ENCODE measurements at regions not wholly inside any gene's neighbourhood (a gene's known extent, or its start where the extent isn't known, plus 50 kb on each side); places are given as distances from the start of the nearest gene placed in this dataset.

DNA sequence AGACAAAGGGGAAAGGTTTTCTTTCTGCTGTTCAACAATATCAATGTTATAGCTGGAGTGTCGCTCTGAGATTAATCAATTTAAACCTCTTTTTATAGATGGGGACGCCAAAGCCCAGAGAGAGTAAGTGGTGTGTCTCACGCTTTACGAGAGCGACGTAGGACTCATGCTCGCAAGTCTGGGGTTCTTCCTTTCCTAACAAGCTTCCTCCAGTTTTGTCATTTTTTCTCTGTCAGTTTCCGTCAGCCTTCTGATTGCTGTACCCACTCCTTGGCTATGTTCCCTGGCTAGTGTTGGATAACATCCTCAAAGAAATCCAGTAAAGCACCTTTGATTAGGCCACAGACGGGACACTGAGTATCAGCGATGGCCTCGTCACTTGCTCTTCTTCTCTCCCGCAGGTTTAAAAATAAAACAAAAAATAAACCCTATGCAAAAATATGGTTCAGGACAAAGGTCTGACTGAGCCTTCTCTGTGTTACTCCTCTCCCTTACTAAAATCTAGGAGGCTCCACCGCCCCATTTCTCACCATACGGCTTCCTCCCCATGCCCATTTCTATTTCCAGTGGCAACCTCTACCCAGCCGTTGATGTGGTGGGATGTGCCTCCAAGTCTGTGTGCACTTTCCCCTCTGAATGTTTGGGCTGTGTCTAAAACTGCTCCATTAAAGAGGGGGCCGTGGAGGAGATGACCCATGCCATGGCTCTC lies 172.7 kb upstream of the PARP11 start:
- no peak for DNase-seq (ENCODE audit: low read depth in 1 of 2, low spot score in 1 of 2)
- Histone ChIP-seq H3K4me1 (no peaks in the 10 kb centered on the region), H3K9me3 (no peaks in the 10 kb centered on the region), H3K4me3 (no peak overlapping the region), H3K27ac (no peak overlapping the region), H3K4me2 (no peak overlapping the region)
- no peak for ATAC-seq
- 60% methylated on average over 16 of the region's 16 CpGs for WGBS (ENCODE audit: missing lambda C conversion rate)
- POLR2A ChIA-PET, result no interaction called here
- FAIRE-seq, result no peak
- CTCF ChIA-PET, result interaction anchor here (1.2 to 2.0 kb wide), 2 partner anchors 9 to 50 kb away, joined by 4 to 5 read pairs; no protein-coding TSS in a partner anchor
- TF ChIP-seq HOXB13 (CRISPR knock-in tag; IDR thresholded peaks at IDR 0.05; ENCODE audit: low read depth), result no peak
- TF ChIP-seq USF2 (IDR thresholded peaks at IDR 0.05), result no peak

GRCh38 chr12:4044736-4045730 lies 171.8 kb upstream of the PARP11 start:
- Histone ChIP-seq H3K4me1 (no peaks in the 10 kb centered on the region), H3K4me2 (no peak overlapping the region), H3K4me3 (no peak overlapping the region), H3K27ac (no peak overlapping the region), H3K9me3 (no peaks in the 10 kb centered on the region)
- DNase-seq (ENCODE audit: low read depth in 1 of 2, low spot score in 1 of 2), result no peak
- POLR2A ChIA-PET, result no interaction called here
- no peak for ATAC-seq
- TF ChIP-seq BHLHE40 (IDR thresholded peaks at IDR 0.05; ENCODE audit: low read depth, low read length), result no peak
- no peak for TF ChIP-seq POLR2A (IDR thresholded peaks at IDR 0.05; ENCODE audit: low read length)
- no peak for TF ChIP-seq PBX3 (IDR thresholded peaks at IDR 0.05)
- TF ChIP-seq ZC3H11A (IDR thresholded peaks at IDR 0.05), result no peak
- no peak for TF ChIP-seq NFE2L2 (conservative IDR thresholded peaks at IDR 0.05; ENCODE audit: low read length)
- TF ChIP-seq CBX2 (IDR thresholded peaks at IDR 0.05; ENCODE audit: borderline replicate concordance, low read depth), result no peak
- TF ChIP-seq CEBPB (IDR thresholded peaks at IDR 0.05), result no peak
- TF ChIP-seq HOXB5 (CRISPR knock-in tag; IDR thresholded peaks at IDR 0.05), result no peak
- TF ChIP-seq ZSCAN20 (CRISPR knock-in tag; IDR thresholded peaks at IDR 0.05), result no peak
- TF ChIP-seq, protein P1, sequence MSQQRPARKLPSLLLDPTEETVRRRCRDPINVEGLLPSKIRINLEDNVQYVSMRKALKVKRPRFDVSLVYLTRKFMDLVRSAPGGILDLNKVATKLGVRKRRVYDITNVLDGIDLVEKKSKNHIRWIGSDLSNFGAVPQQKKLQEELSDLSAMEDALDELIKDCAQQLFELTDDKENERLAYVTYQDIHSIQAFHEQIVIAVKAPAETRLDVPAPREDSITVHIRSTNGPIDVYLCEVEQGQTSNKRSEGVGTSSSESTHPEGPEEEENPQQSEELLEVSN (IDR thresholded peaks at IDR 0.05; ENCODE audit: borderline replicate concordance, low read depth), result no peak
- no peak for TF ChIP-seq MYC (IDR thresholded peaks at IDR 0.05; ENCODE audit: borderline replicate concordance, low read length)
- no peak for TF ChIP-seq RFX5 (IDR thresholded peaks at IDR 0.05)
- no peak for TF ChIP-seq HEYL (CRISPR knock-in tag; IDR thresholded peaks at IDR 0.05)
- CTCF ChIA-PET, result interaction anchor here (2.0 kb wide), 1 partner anchor 8 kb away, joined by 5 read pairs; no protein-coding TSS in a partner anchor
- no peak for FAIRE-seq
- 26% methylated on average over 23 of the region's 23 CpGs for WGBS (ENCODE audit: missing lambda C conversion rate)

- Histone ChIP-seq H3K4me1 (no peaks in the 10 kb centered on the region), H3K27ac (no peak overlapping the region), H3K4me3 (no peak overlapping the region), H3K4me2 (no peak overlapping the region), H3K9me3 (no peaks in the 10 kb centered on the region)
- DNase-seq (ENCODE audit: low read depth in 1 of 2, low spot score in 1 of 2), result no peak
- FAIRE-seq, result no peak
- ChIA-PET POLR2A (no interaction called here), CTCF (interaction anchor here (1.2 to 1.4 kb wide), 2 partner anchors 80 to 233 kb away, joined by 4 to 6 read pairs; no protein-coding TSS in a partner anchor)
- 27% methylated on average over 9 of the region's 9 CpGs for WGBS (ENCODE audit: missing lambda C conversion rate)
- no peak for ATAC-seq
- no peak for TF ChIP-seq ZSCAN20 (CRISPR knock-in tag; IDR thresholded peaks at IDR 0.05)
- no peak for TF ChIP-seq RFX5 (IDR thresholded peaks at IDR 0.05)
- no peak for TF ChIP-seq CTCF (IDR thresholded peaks at IDR 0.05)
- TF ChIP-seq ZC3H11A (IDR thresholded peaks at IDR 0.05), result no peak
- TF ChIP-seq SMC3 (IDR thresholded peaks at IDR 0.05), result no peak
- TF ChIP-seq FOSL2 (IDR thresholded peaks at IDR 0.05), result no peak
- TF ChIP-seq FOSL2 (CRISPR knock-in tag; IDR thresholded peaks at IDR 0.05), result no peak
- no peak for TF ChIP-seq HES2 (IDR thresholded peaks at IDR 0.05)
- TF ChIP-seq MAX (IDR thresholded peaks at IDR 0.05), result no peak
- TF ChIP-seq, protein P1 (IDR thresholded peaks at IDR 0.05; ENCODE audit: borderline replicate concordance, low read depth), result no peak
- TF ChIP-seq RNF2 (IDR thresholded peaks at IDR 0.05; ENCODE audit: borderline replicate concordance, low read depth), result no peak
- TF ChIP-seq NR3C1 (IDR thresholded peaks at IDR 0.05), result no peak
- no peak for TF ChIP-seq HDAC2 (IDR thresholded peaks at IDR 0.05)
- TF ChIP-seq JUNB (IDR thresholded peaks at IDR 0.05), result no peak
- no peak for TF ChIP-seq ESRRA (IDR thresholded peaks at IDR 0.05; ENCODE audit: borderline replicate concordance, low read length)
- TF ChIP-seq GATA3 (IDR thresholded peaks at IDR 0.05; ENCODE audit: borderline replicate concordance), result no peak
- no peak for TF ChIP-seq KDM1A (IDR thresholded peaks at IDR 0.05; ENCODE audit: low read depth)
- TF ChIP-seq SREBF2 (IDR thresholded peaks at IDR 0.05), result no peak
These were observed 170.9 kb upstream of the PARP11 start for GRCh38 chr12:4044101-4044500.
